ENCODE measurements at regions not wholly inside any gene's neighbourhood (a gene's known extent, or its start where the extent isn't known, plus 50 kb on each side); places are given as distances from the start of the nearest gene placed in this dataset.

DNA sequence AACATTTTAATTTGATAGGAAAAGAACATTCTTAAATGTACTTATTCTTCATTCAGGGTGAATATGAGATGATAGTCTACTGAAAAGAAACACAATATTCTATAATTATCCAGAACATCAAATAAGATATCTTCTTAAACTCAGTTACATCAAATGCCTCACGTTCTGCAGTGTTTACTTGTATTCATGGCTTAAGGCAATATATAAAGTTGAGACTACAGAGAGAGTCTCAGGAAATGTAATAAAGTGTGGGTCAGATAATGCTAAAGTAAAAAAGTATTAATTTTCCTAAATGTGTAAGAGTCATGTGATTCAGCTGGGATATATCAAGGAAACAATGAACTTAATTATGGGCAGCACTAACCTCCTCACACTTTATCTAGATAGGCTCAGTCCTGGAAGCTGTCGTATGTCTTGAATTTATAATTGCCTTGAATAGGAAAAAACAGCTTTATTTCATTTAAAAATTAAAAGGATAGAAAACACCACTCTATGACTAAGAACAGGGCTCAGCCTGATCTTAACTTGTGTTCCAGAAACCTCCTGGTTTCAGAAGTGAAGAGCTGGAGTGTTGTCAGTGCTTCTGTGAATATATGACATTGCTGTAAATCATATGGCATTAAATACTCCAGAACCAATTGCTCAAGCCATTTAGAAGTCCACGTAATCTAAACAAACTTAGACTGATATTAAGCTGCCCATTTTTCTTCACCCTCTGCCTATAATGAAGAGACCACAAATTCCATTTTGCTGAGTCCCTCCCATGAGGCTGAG lies 240.2 kb downstream of the FSIP2 start:
- peak; percentile 19; the same call in 1 of the 2 replicates for TF ChIP-seq TFE3 (CRISPR knock-in tag; IDR thresholded peaks at IDR 0.05)
- TF ChIP-seq CBX3 (IDR thresholded peaks at IDR 0.05; ENCODE audit: borderline replicate concordance in 1 of 2, low read length in 2 of 2): no peak
- ChIA-PET CTCF (ENCODE audit: low intra/inter-chr PET ratio) (no interaction called here), POLR2A (no interaction called here)
- FAIRE-seq (no peak), ATAC-seq (no peak), DNase-seq (ENCODE audit: extremely low read depth in 1 of 4, low spot score in 3 of 4) (no peak)
- Histone ChIP-seq H3K27me3 (ENCODE audit: control insufficient read depth in 2 of 2, insufficient read depth in 2 of 2, low read length in 2 of 2) (no peaks in the 10 kb centered on the region), H2AFZ (ENCODE audit: low read depth, low read length) (no peak overlapping the region), H3K36me3 (ENCODE audit: control insufficient read depth, insufficient read depth, low read length) (no peaks in the 10 kb centered on the region), H3K4me1 (replicated peaks in 1 of 2; ENCODE audit: control insufficient read depth in 2 of 2, insufficient read depth in 2 of 2, low read length in 2 of 2) (no peaks in the 10 kb centered on the region), H3K4me3 (no peak overlapping the region), H3K27ac (ENCODE audit: extremely low read depth, low read depth, low read length) (no peak overlapping the region), H3K4me2 (ENCODE audit: insufficient read depth, low read length) (no peak overlapping the region), H3K79me2 (ENCODE audit: control insufficient read depth, insufficient read depth, low read length) (no peaks in the 10 kb centered on the region), H3K9me3 (replicated peaks; ENCODE audit: control insufficient read depth, insufficient read depth, low read depth, low read length) (no peaks in the 10 kb centered on the region; the same call in 1 of the 2 replicates), H3K9me1 (ENCODE audit: control insufficient read depth, insufficient read depth, low read length) (no peaks in the 10 kb centered on the region), H4K20me1 (replicated peaks; ENCODE audit: control insufficient read depth, insufficient read depth, low read length) (no peaks in the 10 kb centered on the region), H3K9ac (ENCODE audit: insufficient read depth in 1 of 2, low read depth in 2 of 2, low read length in 2 of 2) (no peak overlapping the region)
- in situ Hi-C loops (cut with MboI): no loop called here
- intact Hi-C loops (cut with micrococcal nuclease): no loop called here
- 2% methylated on average over 3 of the region's 3 CpGs for WGBS (ENCODE audit: insufficient coverage, low coverage, missing lambda C conversion rate)
- BruUV-seq (replicated peaks): no TSS peak

GRCh38 chr2:185979546-185980071 lies 241.0 kb downstream of the FSIP2 start:
- no peak for FAIRE-seq
- BruUV-seq (replicated peaks): no TSS peak
- intact Hi-C loops (cut with micrococcal nuclease): no loop called here
- Histone ChIP-seq H3K4me3 (no peak overlapping the region), H3K4me1 (replicated peaks in 1 of 2; ENCODE audit: control insufficient read depth in 2 of 2, insufficient read depth in 2 of 2, low read length in 2 of 2) (no peaks in the 10 kb centered on the region), H3K27me3 (ENCODE audit: control insufficient read depth in 2 of 2, insufficient read depth in 2 of 2, low read length in 2 of 2) (no peaks in the 10 kb centered on the region), H3K9me1 (ENCODE audit: control insufficient read depth, insufficient read depth, low read length) (no peaks in the 10 kb centered on the region), H3K9ac (ENCODE audit: insufficient read depth in 1 of 2, low read depth in 2 of 2, low read length in 2 of 2) (no peak overlapping the region), H4K20me1 (replicated peaks; ENCODE audit: control insufficient read depth, insufficient read depth, low read length) (no peaks in the 10 kb centered on the region), H3K36me3 (ENCODE audit: control insufficient read depth, insufficient read depth, low read length) (no peaks in the 10 kb centered on the region), H3K27ac (ENCODE audit: extremely low read depth, low read depth, low read length) (no peak overlapping the region), H2AFZ (ENCODE audit: low read depth, low read length) (no peak overlapping the region), H3K4me2 (ENCODE audit: insufficient read depth, low read length) (no peak overlapping the region), H3K79me2 (ENCODE audit: control insufficient read depth, insufficient read depth, low read length) (no peaks in the 10 kb centered on the region), H3K9me3 (replicated peaks; ENCODE audit: control insufficient read depth, insufficient read depth, low read depth, low read length) (no peaks in the 10 kb centered on the region; the same call in 1 of the 2 replicates)
- no peak for DNase-seq (ENCODE audit: extremely low read depth in 1 of 4, low spot score in 3 of 4)
- in situ Hi-C loops (cut with MboI): no loop called here
- WGBS (ENCODE audit: insufficient coverage, low coverage, missing lambda C conversion rate): 0% methylated on average over 2 of the region's 2 CpGs
- ChIA-PET CTCF (ENCODE audit: low intra/inter-chr PET ratio) (no interaction called here), POLR2A (no interaction called here)
- no peak for ATAC-seq
- TF ChIP-seq ZNF232 (CRISPR knock-in tag; IDR thresholded peaks at IDR 0.05): no peak
- no peak for TF ChIP-seq ZNF57 (CRISPR knock-in tag; IDR thresholded peaks at IDR 0.05)
- no peak for TF ChIP-seq BCLAF1 (IDR thresholded peaks at IDR 0.05; ENCODE audit: borderline replicate concordance in 1 of 2, control insufficient read depth in 1 of 2, low read depth in 2 of 2, low read length in 1 of 2)
- TF ChIP-seq, protein P1, sequence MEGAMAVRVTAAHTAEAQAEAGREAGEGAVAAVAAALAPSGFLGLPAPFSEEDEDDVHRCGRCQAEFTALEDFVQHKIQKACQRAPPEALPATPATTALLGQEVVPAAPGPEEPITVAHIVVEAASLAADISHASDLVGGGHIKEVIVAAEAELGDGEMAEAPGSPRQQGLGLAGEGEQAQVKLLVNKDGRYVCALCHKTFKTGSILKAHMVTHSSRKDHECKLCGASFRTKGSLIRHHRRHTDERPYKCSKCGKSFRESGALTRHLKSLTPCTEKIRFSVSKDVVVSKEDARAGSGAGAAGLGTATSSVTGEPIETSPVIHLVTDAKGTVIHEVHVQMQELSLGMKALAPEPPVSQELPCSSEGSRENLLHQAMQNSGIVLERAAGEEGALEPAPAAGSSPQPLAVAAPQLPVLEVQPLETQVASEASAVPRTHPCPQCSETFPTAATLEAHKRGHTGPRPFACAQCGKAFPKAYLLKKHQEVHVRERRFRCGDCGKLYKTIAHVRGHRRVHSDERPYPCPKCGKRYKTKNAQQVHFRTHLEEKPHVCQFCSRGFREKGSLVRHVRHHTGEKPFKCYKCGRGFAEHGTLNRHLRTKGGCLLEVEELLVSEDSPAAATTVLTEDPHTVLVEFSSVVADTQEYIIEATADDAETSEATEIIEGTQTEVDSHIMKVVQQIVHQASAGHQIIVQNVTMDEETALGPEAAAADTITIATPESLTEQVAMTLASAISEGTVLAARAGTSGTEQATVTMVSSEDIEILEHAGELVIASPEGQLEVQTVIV (CRISPR knock-in tag; IDR thresholded peaks at IDR 0.05; ENCODE audit: borderline replicate concordance): no peak
